ENCODE measurements at regions not wholly inside any gene's neighbourhood (a gene's known extent, or its start where the extent isn't known, plus 50 kb on each side); places are given as distances from the start of the nearest gene placed in this dataset.

GRCh38 chr13:26926371-26926770, 165.8 kb upstream of the GPR12 start:
- no peaks in the 10 kb centered on the region for H3K9me3 ChIP-seq
- 81 to 92% (median 87%) methylated on average over 5 to 7 of the region's 7 CpGs for WGBS, 5 donors
- TF ChIP-seq POLR2AphosphoS5 (IDR thresholded peaks at IDR 0.05), result no peak
- no peak for TF ChIP-seq POLR2A (IDR thresholded peaks at IDR 0.05)
- TF ChIP-seq, protein P1, sequence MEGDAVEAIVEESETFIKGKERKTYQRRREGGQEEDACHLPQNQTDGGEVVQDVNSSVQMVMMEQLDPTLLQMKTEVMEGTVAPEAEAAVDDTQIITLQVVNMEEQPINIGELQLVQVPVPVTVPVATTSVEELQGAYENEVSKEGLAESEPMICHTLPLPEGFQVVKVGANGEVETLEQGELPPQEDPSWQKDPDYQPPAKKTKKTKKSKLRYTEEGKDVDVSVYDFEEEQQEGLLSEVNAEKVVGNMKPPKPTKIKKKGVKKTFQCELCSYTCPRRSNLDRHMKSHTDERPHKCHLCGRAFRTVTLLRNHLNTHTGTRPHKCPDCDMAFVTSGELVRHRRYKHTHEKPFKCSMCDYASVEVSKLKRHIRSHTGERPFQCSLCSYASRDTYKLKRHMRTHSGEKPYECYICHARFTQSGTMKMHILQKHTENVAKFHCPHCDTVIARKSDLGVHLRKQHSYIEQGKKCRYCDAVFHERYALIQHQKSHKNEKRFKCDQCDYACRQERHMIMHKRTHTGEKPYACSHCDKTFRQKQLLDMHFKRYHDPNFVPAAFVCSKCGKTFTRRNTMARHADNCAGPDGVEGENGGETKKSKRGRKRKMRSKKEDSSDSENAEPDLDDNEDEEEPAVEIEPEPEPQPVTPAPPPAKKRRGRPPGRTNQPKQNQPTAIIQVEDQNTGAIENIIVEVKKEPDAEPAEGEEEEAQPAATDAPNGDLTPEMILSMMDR (IDR thresholded peaks at IDR 0.05 in 8 of 11, conservative IDR thresholded peaks at IDR 0.05 in 3 of 11), result no peak
- H3K36me3 ChIP-seq, result no peaks in the 10 kb centered on the region
- no peak overlapping the region for H3K27ac ChIP-seq
- no peak for DNase-seq
- H3K27me3 ChIP-seq (replicated peaks in 1 of 7), result peaks cover 0 to 55% (median 4%) of the 10 kb centered on the region in 7 donors
- H3K4me1 ChIP-seq, result peaks cover 0 to 7% (median 6%) of the 10 kb centered on the region in 6 donors
- no peak overlapping the region for H3K4me3 ChIP-seq
- intact Hi-C loops (cut with DNase I; ENCODE audit: low total_unique reads), result no loop called here

GRCh38 chr13:26923824-26924605, 163.4 kb upstream of the GPR12 start:
- peak overlapping the region in 1 of 8 donors; percentile 31 for H3K27ac ChIP-seq
- no peaks in the 10 kb centered on the region for H3K4me1 ChIP-seq
- peak in 1 of 3 donors; percentile 50 for TF ChIP-seq POLR2AphosphoS5 (IDR thresholded peaks at IDR 0.05)
- TF ChIP-seq, protein P1 (IDR thresholded peaks at IDR 0.05 in 8 of 11, conservative IDR thresholded peaks at IDR 0.05 in 3 of 11), result no peak
- 18 to 29% (median 21%) methylated on average over 7 of the region's 7 CpGs for WGBS, 5 donors
- DNase-seq, result no peak
- no peaks in the 10 kb centered on the region for H3K9me3 ChIP-seq
- H3K27me3 ChIP-seq (replicated peaks in 1 of 7), result peaks cover 0 to 62% (median 0%) of the 10 kb centered on the region in 7 donors
- intact Hi-C loops (cut with DNase I; ENCODE audit: low total_unique reads), result no loop called here
- H3K36me3 ChIP-seq, result no peaks in the 10 kb centered on the region
- H3K4me3 ChIP-seq, result no peak overlapping the region

GRCh38 chr13:26921918-26922317, 161.3 kb upstream of the GPR12 start:
- no peak for DNase-seq
- no peak for TF ChIP-seq POLR2AphosphoS5 (IDR thresholded peaks at IDR 0.05)
- TF ChIP-seq, protein P1 (IDR thresholded peaks at IDR 0.05 in 8 of 11, conservative IDR thresholded peaks at IDR 0.05 in 3 of 11), result no peak
- no peak for TF ChIP-seq POLR2A (IDR thresholded peaks at IDR 0.05)
- no peaks in the 10 kb centered on the region for H3K9me3 ChIP-seq
- no peak overlapping the region for H3K27ac ChIP-seq
- H3K4me1 ChIP-seq, result no peaks in the 10 kb centered on the region
- H3K36me3 ChIP-seq, result no peaks in the 10 kb centered on the region
- peaks cover 0 to 56% (median 0%) of the 10 kb centered on the region in 7 donors for H3K27me3 ChIP-seq (replicated peaks in 1 of 7)
- intact Hi-C loops (cut with DNase I; ENCODE audit: low total_unique reads), result no loop called here
- WGBS, 5 donors, result 65 to 75% (median 67%) methylated on average over 6 to 7 of the region's 7 CpGs
- H3K4me3 ChIP-seq, result no peak overlapping the region

- Histone ChIP-seq H3K9me3 (no peaks in the 10 kb centered on the region), H3K27ac (no peak overlapping the region), H3K4me3 (no peak overlapping the region), H3K27me3 (replicated peaks in 1 of 7) (peaks cover 0 to 48% (median 0%) of the 10 kb centered on the region in 7 donors), H3K4me1 (no peaks in the 10 kb centered on the region), H3K36me3 (no peaks in the 10 kb centered on the region)
- TF ChIP-seq POLR2A (IDR thresholded peaks at IDR 0.05), result no peak
- TF ChIP-seq, protein P1 (IDR thresholded peaks at IDR 0.05 in 8 of 11, conservative IDR thresholded peaks at IDR 0.05 in 3 of 11), result no peak
- TF ChIP-seq POLR2AphosphoS5 (IDR thresholded peaks at IDR 0.05), result no peak
- WGBS, 5 donors, result 83 to 94% (median 88%) methylated on average over 10 to 14 of the region's 14 CpGs
- no peak for DNase-seq
- intact Hi-C loops (cut with DNase I; ENCODE audit: low total_unique reads), result no loop called here
Observed at GRCh38 chr13:26920614-26921355, 160.2 kb upstream of the GPR12 start.
